B cell (primary cell): ENCODE measurements at regions not wholly inside any gene's neighbourhood (a gene's known extent, or its start where the extent isn't known, plus 50 kb on each side); places are given as distances from the start of the nearest gene placed in this dataset.

Experiments
- ATAC-seq: fragments of 200-7000 bp; cut with Tn5 transposase; one replicate; pipeline ENCODE4 v1.10.0; 2021; ENCODE audit warnings: low read depth, mild to moderate bottlenecking, moderate number of reproducible peaks, moderate library complexity
- CTCF ChIA-PET: fragments of 350-600 bp; sonication (Branson Sonifier 250); formaldehyde crosslinking; loops from one replicate; lab custom pipeline; 2021; ENCODE audit warnings: antibody characterized with exemption, inconsistent platforms; lab: Charles Lee
- POLR2A ChIA-PET: fragments of 350-600 bp; sonication (Branson Sonifier 250); formaldehyde crosslinking; loops from one replicate; lab custom pipeline; 2021; ENCODE audit warnings: antibody characterized with exemption; lab: Charles Lee
- DNase-seq: peaks from one replicate; pipeline ENCODE4 v3.0.0; 2013
- H2AFZ ChIP-seq: 2 replicates; pipeline ENCODE4 v1.6.1; 2012; ENCODE audit warnings: mild to moderate bottlenecking, low read depth, low read length; ENCODE audit not compliant: insufficient read depth, poor library complexity, severe bottlenecking
- H3K27ac ChIP-seq, 2 donors: 1 replicate in 1 of 2; 2 replicates in 1 of 2; pipeline ENCODE4 v1.5.1; 2012 to 2013; ENCODE audit warnings: low read length in 2 of 2, mild to moderate bottlenecking in 2 of 2, moderate library complexity in 1 of 2
- H3K27me3 ChIP-seq, 4 experiments: fragments of 200-600 bp in 1 of 4; sonication (generic) in 1 of 4; replicated peaks in 1 of 4; 1 replicate in 2 of 4; 2 replicates in 2 of 4; pipeline versions ENCODE4 v1.6.1 to v1.7.0; 2013 to 2016; ENCODE audit warnings: low read length in 3 of 4, mild to moderate bottlenecking in 2 of 4, mixed read lengths in 1 of 4, moderate library complexity in 1 of 4; ENCODE audit not compliant: insufficient read depth in 4 of 4, control insufficient read depth in 3 of 4; ENCODE audit errors: control extremely low read depth in 1 of 4
- H3K36me3 ChIP-seq, 2 experiments: replicated peaks in 1 of 2; 1 replicate in 1 of 2; 2 replicates in 1 of 2; pipeline versions ENCODE4 v1.6.1 to v1.7.1; 2013; ENCODE audit warnings: low read length in 1 of 2; ENCODE audit not compliant: insufficient read depth in 2 of 2, control insufficient read depth in 1 of 2; ENCODE audit errors: control extremely low read depth in 1 of 2, extremely low read depth in 1 of 2
- H3K4me1 ChIP-seq, 2 donors: fragments of 200-600 bp in 1 of 2; sonication (generic) in 1 of 2; 1 replicate in 1 of 2; 2 replicates in 1 of 2; pipeline versions ENCODE4 v1.5.1 to v1.6.1; 2013 to 2017; ENCODE audit warnings: low read length in 2 of 2; ENCODE audit not compliant: control insufficient read depth in 2 of 2, insufficient read depth in 2 of 2
- H3K4me2 ChIP-seq: replicated peaks from 2 replicates; pipeline ENCODE3; 2012; ENCODE audit warnings: mild to moderate bottlenecking, low read depth, low read length; ENCODE audit not compliant: poor library complexity, severe bottlenecking
- H3K4me3 ChIP-seq, 5 experiments: fragments of 200-600 bp in 1 of 5; sonication (generic) in 1 of 5; 1 replicate in 3 of 5; 2 replicates in 2 of 5; pipeline versions ENCODE4 v1.5.1 to v1.7.0; 2011 to 2016; ENCODE audit warnings: low read length in 4 of 5, mild to moderate bottlenecking in 4 of 5, low read depth in 2 of 5, control low read depth in 1 of 5, moderate library complexity in 1 of 5; ENCODE audit not compliant: insufficient read depth in 1 of 5; ENCODE audit errors: control extremely low read depth in 1 of 5, extremely low read depth in 1 of 5
- H3K79me2 ChIP-seq: fragments of 200-600 bp; sonication (generic); one replicate; pipeline ENCODE4 v1.6.0; 2016; ENCODE audit warnings: low read length; ENCODE audit not compliant: control insufficient read depth, insufficient read depth
- H3K9ac ChIP-seq: fragments of 200-600 bp; sonication (generic); 2 replicates; pipeline ENCODE4 v1.6.1; 2017; ENCODE audit warnings: mild to moderate bottlenecking, low read length, moderate library complexity
- H3K9me3 ChIP-seq, 3 donors: one replicate each; pipeline versions ENCODE4 v1.6.1 to v1.7.1; 2013; ENCODE audit warnings: low read length in 2 of 3; ENCODE audit not compliant: control insufficient read depth in 2 of 3, insufficient read depth in 1 of 3; ENCODE audit errors: control extremely low read depth in 1 of 3
- H4K20me1 ChIP-seq: 2 replicates; pipeline ENCODE4 v1.6.0; 2012; ENCODE audit warnings: mild to moderate bottlenecking, low read length; ENCODE audit not compliant: insufficient read depth, control insufficient read depth, poor library complexity, severe bottlenecking
- H3K27ac Mint-ChIP-seq: one replicate; pipeline ENCODE4 v1.8.0; 2021; ENCODE audit warnings: mixed read lengths
- H3K27me3 Mint-ChIP-seq: one replicate; pipeline ENCODE4 v1.8.0; 2021; ENCODE audit warnings: mixed read lengths
- H3K4me1 Mint-ChIP-seq: one replicate; pipeline ENCODE4 v1.8.0; 2021; ENCODE audit warnings: mixed read lengths
- H3K4me3 Mint-ChIP-seq: one replicate; pipeline ENCODE4 v1.8.0; 2021; ENCODE audit warnings: mixed read lengths
- H3K9me3 Mint-ChIP-seq: one replicate; pipeline ENCODE4 v1.8.0; 2022; ENCODE audit warnings: mixed read lengths; ENCODE audit not compliant: insufficient read depth
- CTCF ChIP-seq: fragments of 200-600 bp; IDR thresholded peaks from one replicate; pipeline ENCODE4 v1.8.0; 2022; ENCODE audit warnings: antibody characterized with exemption, mild to moderate bottlenecking
- EZH2 ChIP-seq: IDR thresholded peaks from 2 replicates; pipeline ENCODE4 v1.6.1; 2012; ENCODE audit warnings: borderline replicate concordance, low read depth, mild to moderate bottlenecking, moderate library complexity, low read length; ENCODE audit not compliant: insufficient read depth, poor library complexity, severe bottlenecking
- WGBS: methylation state at CpG from one replicate; pipeline ENCODE4 v1.1.5; 2013; ENCODE audit warnings: missing lambda C conversion rate; ENCODE audit not compliant: insufficient coverage; 5-methylcytosine and 5-hydroxymethylcytosine counted together
- intact Hi-C: fragments of 100-400 bp; cut with micrococcal nuclease; formaldehyde crosslinking; loops from one replicate; pipeline ENCODE4 v1.10.0; 2022

GRCh38 chr15:97521381-97522285 lies 438.9 kb upstream of the ARRDC4 start:
- Histone ChIP-seq H3K9me3 (peaks cover 0 to 10% (median 0%) of the 10 kb centered on the region in 3 donors), H3K4me1 (no peaks in the 10 kb centered on the region), H3K79me2 (no peaks in the 10 kb centered on the region), H3K4me3 (no peak overlapping the region), H2AFZ (no peak overlapping the region), H3K27me3 (no peaks in the 10 kb centered on the region), H3K9ac (no peak overlapping the region), H3K27ac (no peak overlapping the region), H3K4me2 (no peak overlapping the region), H3K36me3 (no peaks in the 10 kb centered on the region), H4K20me1 (no peaks in the 10 kb centered on the region)
- POLR2A ChIA-PET = no interaction called here
- H3K27ac Mint-ChIP-seq = no peak overlapping the region
- no peak for TF ChIP-seq EZH2
- no peak for TF ChIP-seq CTCF
- CTCF ChIA-PET = no interaction called here
- no peak for ATAC-seq
- H3K9me3 Mint-ChIP-seq = no peaks in the 10 kb centered on the region
- H3K27me3 Mint-ChIP-seq = no peaks in the 10 kb centered on the region
- no peak overlapping the region for H3K4me3 Mint-ChIP-seq
- 66% methylated on average over 17 of the region's 21 CpGs for WGBS
- H3K4me1 Mint-ChIP-seq = no peaks in the 10 kb centered on the region
- no peak for DNase-seq
- intact Hi-C loops = no loop called here

- no peak overlapping the region for H3K27ac ChIP-seq
- H3K27me3 ChIP-seq = no peaks in the 10 kb centered on the region
- Mint-ChIP-seq H3K27ac (no peak overlapping the region), H3K4me1 (no peaks in the 10 kb centered on the region), H3K9me3 (peaks cover 3% of the 10 kb centered on the region), H3K4me3 (no peak overlapping the region), H3K27me3 (no peaks in the 10 kb centered on the region)
- WGBS = 94% methylated on average over 16 of the region's 16 CpGs
- no peak for ATAC-seq
- no peaks in the 10 kb centered on the region for H4K20me1 ChIP-seq
- H3K79me2 ChIP-seq = no peaks in the 10 kb centered on the region
- no peak overlapping the region for H2AFZ ChIP-seq
- H3K4me1 ChIP-seq = no peaks in the 10 kb centered on the region
- no peaks in the 10 kb centered on the region for H3K36me3 ChIP-seq
- no peak for TF ChIP-seq CTCF
- H3K9me3 ChIP-seq = peaks cover 0 to 10% (median 0%) of the 10 kb centered on the region in 3 donors
- no peak overlapping the region for H3K4me2 ChIP-seq
- H3K9ac ChIP-seq = no peak overlapping the region
- no peak for DNase-seq
- intact Hi-C loops = no loop called here
- no peak overlapping the region for H3K4me3 ChIP-seq
- POLR2A ChIA-PET = no interaction called here
- CTCF ChIA-PET = no interaction called here
Observed at GRCh38 chr15:97522347-97522746, 438.2 kb upstream of the ARRDC4 start.
